Fibroblast of villous mesenchyme (primary cell): ENCODE measurements at regions not wholly inside any gene's neighbourhood (a gene's known extent, or its start where the extent isn't known, plus 50 kb on each side); places are given as distances from the start of the nearest gene placed in this dataset.

ENCODE experiments used
- DNase-seq: peaks from one replicate; pipeline ENCODE4 v3.0.0-alpha.2; 2010; ENCODE audit warnings: low read depth
- H3K4me3 ChIP-seq: 2 replicates; pipeline ENCODE4 v1.5.1; 2011; ENCODE audit warnings: low read depth, mild to moderate bottlenecking, low read length
- TF ChIP-seq, protein P1 (sequence below): IDR thresholded peaks from 2 replicates; pipeline ENCODE4 v1.5.1; 2012; ENCODE audit warnings: low read depth, mild to moderate bottlenecking, low read length; ENCODE audit not compliant: insufficient read depth

DNA sequence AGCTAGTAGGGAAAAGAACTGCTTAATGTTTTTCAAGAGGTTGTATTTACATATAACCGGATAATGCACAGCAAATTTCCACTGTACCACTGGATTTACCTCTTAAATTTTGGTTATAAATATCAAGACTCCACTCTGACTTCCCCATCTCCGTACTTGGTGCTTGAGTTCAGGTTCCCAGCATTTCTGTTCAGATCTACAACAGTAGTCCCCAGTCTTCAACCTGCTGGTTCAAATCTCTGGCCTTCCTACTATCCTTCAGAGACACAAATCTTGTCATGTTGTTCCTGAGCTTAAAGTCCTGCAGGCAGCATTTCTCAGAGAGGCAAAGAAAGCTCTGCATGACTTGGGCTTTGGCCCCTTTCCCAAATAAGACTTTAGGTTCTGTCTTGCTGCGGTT is 392.6 kb upstream of the ATP5MC3 start:
- no peak overlapping the region for H3K4me3 ChIP-seq
- TF ChIP-seq, protein P1, sequence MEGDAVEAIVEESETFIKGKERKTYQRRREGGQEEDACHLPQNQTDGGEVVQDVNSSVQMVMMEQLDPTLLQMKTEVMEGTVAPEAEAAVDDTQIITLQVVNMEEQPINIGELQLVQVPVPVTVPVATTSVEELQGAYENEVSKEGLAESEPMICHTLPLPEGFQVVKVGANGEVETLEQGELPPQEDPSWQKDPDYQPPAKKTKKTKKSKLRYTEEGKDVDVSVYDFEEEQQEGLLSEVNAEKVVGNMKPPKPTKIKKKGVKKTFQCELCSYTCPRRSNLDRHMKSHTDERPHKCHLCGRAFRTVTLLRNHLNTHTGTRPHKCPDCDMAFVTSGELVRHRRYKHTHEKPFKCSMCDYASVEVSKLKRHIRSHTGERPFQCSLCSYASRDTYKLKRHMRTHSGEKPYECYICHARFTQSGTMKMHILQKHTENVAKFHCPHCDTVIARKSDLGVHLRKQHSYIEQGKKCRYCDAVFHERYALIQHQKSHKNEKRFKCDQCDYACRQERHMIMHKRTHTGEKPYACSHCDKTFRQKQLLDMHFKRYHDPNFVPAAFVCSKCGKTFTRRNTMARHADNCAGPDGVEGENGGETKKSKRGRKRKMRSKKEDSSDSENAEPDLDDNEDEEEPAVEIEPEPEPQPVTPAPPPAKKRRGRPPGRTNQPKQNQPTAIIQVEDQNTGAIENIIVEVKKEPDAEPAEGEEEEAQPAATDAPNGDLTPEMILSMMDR, result no peak
- no peak for DNase-seq

DNA sequence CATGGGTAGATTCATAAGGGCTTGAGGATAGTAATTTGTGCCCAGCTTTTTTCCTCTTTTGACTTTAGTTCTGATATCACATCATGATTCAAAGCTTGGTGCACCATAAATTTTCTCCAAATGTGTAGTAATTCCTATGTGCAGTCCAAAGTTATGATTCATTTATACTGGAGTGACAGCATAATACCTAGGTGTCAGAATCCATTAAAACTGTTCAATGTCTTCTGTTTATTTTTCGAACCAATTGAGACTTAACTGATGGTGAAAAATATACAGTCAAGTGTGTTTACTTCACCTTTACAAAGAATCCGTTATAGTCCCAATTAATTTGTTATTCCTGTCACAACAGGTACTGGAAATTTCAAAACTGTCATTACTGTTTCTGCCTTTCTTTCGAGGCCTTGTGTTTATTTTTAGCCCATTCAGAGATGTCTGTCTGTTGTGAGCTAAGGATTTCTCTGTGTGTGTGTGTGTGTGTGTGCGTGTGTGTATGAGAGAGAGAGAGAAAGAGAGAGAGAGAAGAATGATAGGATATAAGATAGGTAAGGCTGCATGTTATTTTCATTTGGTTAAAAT is 389.7 kb upstream of the ATP5MC3 start:
- TF ChIP-seq, protein P1, result no peak
- DNase-seq, result no peak
- no peak overlapping the region for H3K4me3 ChIP-seq

DNA sequence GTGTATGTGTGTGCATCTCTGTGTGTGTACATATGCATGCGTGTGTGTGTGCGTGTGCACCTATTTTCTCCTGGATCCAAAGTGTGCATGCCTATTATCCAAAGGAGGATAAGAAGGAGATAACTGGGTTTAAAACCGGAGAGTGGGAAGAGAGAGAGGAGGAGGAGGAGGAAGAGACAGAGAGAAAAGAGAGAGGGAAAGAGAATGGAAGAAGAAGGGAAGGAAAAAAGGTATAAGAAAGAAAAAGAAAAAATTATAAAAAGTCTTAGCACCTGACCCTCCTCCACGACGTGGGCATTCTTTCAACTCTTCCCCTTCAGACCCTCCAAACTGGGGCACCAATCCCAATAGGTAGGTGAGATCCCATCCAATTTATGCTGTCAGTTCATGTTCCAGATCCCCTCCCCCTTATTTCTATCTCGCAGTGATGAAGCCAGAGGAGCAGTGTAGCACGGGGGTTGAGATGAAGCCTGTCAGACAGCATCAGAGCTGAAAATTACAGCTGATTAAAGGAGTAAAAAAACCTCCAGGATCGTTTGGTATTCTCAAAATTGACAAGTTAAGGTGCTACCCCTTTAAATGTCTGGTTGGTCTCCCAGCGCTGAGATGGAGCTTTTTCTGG is 386.7 kb upstream of the ATP5MC3 start:
- no peak overlapping the region for H3K4me3 ChIP-seq
- TF ChIP-seq, protein P1, result no peak
- no peak for DNase-seq

DNA sequence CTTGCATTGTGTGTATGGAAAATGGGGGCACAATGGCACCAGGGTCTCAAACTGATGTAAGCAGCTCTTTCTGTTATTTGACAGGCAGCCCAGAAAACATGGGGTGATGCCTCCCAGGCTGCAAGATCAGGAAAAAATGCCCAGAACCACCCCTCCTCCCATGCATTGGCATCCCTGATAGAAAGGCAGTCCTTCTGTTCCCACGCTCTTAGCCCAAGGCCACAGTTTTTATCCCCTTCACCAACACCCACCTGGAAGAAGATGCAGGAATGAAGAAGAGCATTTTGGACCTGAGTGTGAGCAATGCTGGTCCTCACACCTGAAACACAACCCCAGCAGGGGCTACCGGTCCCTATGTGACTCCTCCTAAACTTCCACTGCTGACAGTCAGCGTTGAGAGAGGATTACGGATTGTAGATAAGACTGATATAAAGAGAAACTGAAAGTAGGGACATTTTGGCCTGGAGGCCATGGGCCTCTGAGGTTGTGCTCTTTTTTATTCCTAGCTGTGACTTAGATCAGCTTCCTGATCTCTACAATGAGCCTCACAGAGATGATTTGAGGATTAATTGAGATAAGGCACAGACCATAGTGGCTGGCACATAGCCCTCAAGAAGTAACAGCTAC is 386.0 kb upstream of the ATP5MC3 start:
- H3K4me3 ChIP-seq, result peak overlapping the region; percentile 31

DNA sequence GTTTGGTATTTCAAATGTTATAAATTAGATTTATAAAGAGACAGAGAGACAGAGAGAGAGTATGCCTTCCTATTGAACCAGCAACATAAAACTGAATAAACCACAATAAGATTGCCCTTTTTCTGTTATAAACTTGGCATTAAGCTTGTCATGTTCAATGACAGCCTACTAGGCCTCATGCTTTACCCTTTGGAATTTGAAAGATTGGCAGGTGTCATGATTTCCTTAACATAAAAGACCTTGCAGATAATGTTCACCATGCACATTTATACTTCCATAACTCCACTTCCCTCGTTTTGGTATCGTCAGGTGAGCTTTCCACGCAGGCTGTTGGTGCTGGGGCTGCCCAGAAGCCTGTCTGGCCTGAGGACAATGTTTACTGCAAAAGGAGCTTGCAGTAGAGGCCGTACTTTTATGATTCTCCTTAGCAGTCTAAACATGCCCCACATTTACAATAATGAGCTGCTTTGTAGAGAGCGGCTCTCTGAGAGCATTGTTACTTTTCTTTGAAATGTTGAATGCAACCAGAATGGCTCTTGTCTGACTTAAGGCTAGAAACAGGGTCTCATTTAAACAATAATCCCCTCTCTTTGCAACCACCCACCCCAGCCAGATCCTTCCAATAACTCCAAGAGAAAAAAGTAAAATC is 379.1 kb upstream of the ATP5MC3 start:
- DNase-seq, result no peak
- TF ChIP-seq, protein P1, result no peak
- no peak overlapping the region for H3K4me3 ChIP-seq

More for the DNA sequence above, 386.0 kb upstream of the ATP5MC3 start:
- peak; percentile 13 for DNase-seq
- TF ChIP-seq, protein P1, result no peak

DNA sequence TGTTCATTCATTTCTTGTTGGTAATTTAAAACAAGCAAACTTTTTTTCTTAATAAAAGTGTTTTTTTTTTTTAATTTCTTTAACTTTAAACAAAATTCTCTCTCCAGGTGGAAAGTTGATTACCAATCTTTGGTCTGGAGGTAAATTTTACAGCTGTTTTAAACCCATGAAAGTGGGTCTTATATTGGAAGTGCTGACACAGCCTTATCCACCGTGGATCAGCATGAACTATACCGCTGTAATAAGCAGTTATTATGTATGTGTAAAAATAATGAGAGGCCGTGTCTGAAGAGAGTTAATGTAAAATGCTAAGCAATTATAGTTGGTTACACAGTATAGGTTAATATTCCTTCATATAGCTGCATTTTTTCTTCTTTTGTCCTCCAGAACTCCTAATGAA is 378.1 kb upstream of the ATP5MC3 start:
- TF ChIP-seq, protein P1, result no peak
- DNase-seq, result no peak
- H3K4me3 ChIP-seq, result no peak overlapping the region
